SK-N-SH (cell line): ENCODE measurements at regions not wholly inside any gene's neighbourhood (a gene's known extent, or its start where the extent isn't known, plus 50 kb on each side); places are given as distances from the start of the nearest gene placed in this dataset.

Experiments
- CHD2 ChIP-seq: fragments of 150-350 bp; IDR thresholded peaks from 2 replicates; pipeline ENCODE4 v1.6.1; 2018; ENCODE audit warnings: low read length; ENCODE audit not compliant: partially characterized antibody
- EP300 ChIP-seq, 2 experiments: IDR thresholded peaks; 2 replicates each; pipeline versions ENCODE4 v1.4.0 to v1.6.1; 2012; ENCODE audit warnings: borderline replicate concordance in 1 of 2, low read depth in 1 of 2, low read length in 1 of 2
- FOSL2 ChIP-seq: IDR thresholded peaks from 2 replicates; pipeline ENCODE4 v1.4.0; 2012; ENCODE audit warnings: low read depth, mild to moderate bottlenecking, moderate library complexity, borderline replicate concordance
- GABPA ChIP-seq: IDR thresholded peaks from 2 replicates; pipeline ENCODE4 v1.4.0; 2012; ENCODE audit warnings: low read depth, mild to moderate bottlenecking
- MXI1 ChIP-seq: IDR thresholded peaks from 2 replicates; pipeline ENCODE4 v1.6.1; 2012; ENCODE audit warnings: mild to moderate bottlenecking, low read depth, low read length, improper control_type of control experiment
- NRF1 ChIP-seq: IDR thresholded peaks from 2 replicates; pipeline ENCODE4 v1.6.1; 2012; ENCODE audit warnings: low read depth, mild to moderate bottlenecking, low read length
- SIN3A ChIP-seq: IDR thresholded peaks from 2 replicates; pipeline ENCODE4 v1.6.1; 2012; ENCODE audit warnings: low read depth, mild to moderate bottlenecking, low read length, moderate library complexity, borderline replicate concordance
- YY1 ChIP-seq: IDR thresholded peaks from 2 replicates; pipeline ENCODE4 v1.4.0; 2012; ENCODE audit warnings: low read depth, mild to moderate bottlenecking
- TF ChIP-seq, protein P1 (sequence below): fragments of 200-600 bp; sonication (generic); IDR thresholded peaks from 2 replicates; pipeline ENCODE4 v1.6.1; 2017; ENCODE audit warnings: antibody characterized with exemption, mild to moderate bottlenecking, moderate library complexity
- TF ChIP-seq, protein P2 (sequence below): IDR thresholded peaks from 2 replicates; pipeline ENCODE4 v1.6.1; 2012; ENCODE audit warnings: mild to moderate bottlenecking, low read depth, low read length, moderate library complexity
- TF ChIP-seq, protein P3 (sequence below): IDR thresholded peaks from 2 replicates; pipeline ENCODE4 v1.4.0; 2012; ENCODE audit warnings: low read depth
- TF ChIP-seq, protein P4 (sequence below): fragments of 150-350 bp; IDR thresholded peaks from 2 replicates; pipeline ENCODE4 v1.6.1; 2017; ENCODE audit warnings: antibody characterized with exemption, low read length, low read depth, borderline replicate concordance

DNA sequence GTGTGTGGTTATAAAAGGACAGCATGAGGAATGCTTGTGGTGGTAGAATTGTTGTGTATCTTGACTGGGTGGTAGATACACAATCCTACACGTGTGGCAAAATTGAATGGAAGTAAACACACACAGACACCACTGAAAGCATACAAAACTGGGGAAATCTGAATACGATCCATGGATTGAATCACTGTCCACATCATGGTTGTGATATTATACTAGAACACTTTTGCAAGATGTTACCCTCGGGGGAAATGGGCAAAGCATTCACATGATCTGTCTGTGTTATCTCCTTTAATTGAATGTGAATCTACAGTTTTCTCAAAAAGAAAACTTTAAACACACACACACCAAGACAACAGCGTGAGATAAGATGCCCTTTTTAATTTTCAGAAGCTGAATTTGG, 165.2 kb upstream of the CELF2 start:
- TF ChIP-seq CHD2 (no peak), MXI1 (no peak), GABPA (no peak), EP300 (IDR thresholded peaks at IDR 0.05; ENCODE audit: borderline replicate concordance in 1 of 2, low read depth in 1 of 2, low read length in 1 of 2) (no peak), YY1 (no peak), NRF1 (no peak), FOSL2 (no peak), SIN3A (no peak)
- TF ChIP-seq, protein P1, sequence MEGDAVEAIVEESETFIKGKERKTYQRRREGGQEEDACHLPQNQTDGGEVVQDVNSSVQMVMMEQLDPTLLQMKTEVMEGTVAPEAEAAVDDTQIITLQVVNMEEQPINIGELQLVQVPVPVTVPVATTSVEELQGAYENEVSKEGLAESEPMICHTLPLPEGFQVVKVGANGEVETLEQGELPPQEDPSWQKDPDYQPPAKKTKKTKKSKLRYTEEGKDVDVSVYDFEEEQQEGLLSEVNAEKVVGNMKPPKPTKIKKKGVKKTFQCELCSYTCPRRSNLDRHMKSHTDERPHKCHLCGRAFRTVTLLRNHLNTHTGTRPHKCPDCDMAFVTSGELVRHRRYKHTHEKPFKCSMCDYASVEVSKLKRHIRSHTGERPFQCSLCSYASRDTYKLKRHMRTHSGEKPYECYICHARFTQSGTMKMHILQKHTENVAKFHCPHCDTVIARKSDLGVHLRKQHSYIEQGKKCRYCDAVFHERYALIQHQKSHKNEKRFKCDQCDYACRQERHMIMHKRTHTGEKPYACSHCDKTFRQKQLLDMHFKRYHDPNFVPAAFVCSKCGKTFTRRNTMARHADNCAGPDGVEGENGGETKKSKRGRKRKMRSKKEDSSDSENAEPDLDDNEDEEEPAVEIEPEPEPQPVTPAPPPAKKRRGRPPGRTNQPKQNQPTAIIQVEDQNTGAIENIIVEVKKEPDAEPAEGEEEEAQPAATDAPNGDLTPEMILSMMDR: no peak
- TF ChIP-seq, protein P2, sequence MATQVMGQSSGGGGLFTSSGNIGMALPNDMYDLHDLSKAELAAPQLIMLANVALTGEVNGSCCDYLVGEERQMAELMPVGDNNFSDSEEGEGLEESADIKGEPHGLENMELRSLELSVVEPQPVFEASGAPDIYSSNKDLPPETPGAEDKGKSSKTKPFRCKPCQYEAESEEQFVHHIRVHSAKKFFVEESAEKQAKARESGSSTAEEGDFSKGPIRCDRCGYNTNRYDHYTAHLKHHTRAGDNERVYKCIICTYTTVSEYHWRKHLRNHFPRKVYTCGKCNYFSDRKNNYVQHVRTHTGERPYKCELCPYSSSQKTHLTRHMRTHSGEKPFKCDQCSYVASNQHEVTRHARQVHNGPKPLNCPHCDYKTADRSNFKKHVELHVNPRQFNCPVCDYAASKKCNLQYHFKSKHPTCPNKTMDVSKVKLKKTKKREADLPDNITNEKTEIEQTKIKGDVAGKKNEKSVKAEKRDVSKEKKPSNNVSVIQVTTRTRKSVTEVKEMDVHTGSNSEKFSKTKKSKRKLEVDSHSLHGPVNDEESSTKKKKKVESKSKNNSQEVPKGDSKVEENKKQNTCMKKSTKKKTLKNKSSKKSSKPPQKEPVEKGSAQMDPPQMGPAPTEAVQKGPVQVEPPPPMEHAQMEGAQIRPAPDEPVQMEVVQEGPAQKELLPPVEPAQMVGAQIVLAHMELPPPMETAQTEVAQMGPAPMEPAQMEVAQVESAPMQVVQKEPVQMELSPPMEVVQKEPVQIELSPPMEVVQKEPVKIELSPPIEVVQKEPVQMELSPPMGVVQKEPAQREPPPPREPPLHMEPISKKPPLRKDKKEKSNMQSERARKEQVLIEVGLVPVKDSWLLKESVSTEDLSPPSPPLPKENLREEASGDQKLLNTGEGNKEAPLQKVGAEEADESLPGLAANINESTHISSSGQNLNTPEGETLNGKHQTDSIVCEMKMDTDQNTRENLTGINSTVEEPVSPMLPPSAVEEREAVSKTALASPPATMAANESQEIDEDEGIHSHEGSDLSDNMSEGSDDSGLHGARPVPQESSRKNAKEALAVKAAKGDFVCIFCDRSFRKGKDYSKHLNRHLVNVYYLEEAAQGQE: no peak
- TF ChIP-seq, protein P3, sequence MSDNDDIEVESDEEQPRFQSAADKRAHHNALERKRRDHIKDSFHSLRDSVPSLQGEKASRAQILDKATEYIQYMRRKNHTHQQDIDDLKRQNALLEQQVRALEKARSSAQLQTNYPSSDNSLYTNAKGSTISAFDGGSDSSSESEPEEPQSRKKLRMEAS: no peak
- TF ChIP-seq, protein P4, sequence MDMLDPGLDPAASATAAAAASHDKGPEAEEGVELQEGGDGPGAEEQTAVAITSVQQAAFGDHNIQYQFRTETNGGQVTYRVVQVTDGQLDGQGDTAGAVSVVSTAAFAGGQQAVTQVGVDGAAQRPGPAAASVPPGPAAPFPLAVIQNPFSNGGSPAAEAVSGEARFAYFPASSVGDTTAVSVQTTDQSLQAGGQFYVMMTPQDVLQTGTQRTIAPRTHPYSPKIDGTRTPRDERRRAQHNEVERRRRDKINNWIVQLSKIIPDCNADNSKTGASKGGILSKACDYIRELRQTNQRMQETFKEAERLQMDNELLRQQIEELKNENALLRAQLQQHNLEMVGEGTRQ: no peak
